ENCODE measurements at regions not wholly inside any gene's neighbourhood (a gene's known extent, or its start where the extent isn't known, plus 50 kb on each side); places are given as distances from the start of the nearest gene placed in this dataset.
A peak's percentile ranks its signal among the peaks of the same experiment; 100 is the strongest.

DNA sequence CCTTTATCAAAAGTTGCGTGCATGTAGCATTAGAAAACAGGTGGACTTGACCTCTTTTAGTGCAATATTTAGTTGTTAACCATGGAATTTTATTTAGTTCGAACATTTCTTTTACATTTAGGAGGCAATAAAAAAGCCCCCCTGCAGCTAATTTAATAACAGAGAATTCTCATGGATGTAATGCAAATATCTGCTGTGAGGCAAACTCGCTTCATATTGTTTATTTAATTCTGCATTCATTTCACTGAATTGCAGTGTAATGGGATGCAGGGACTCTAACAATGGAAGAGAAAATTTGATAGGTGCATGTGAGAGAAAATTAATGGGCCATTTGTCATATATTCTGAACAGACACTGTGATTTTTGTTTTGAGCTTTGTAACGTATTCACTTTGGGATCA lies 205.1 kb upstream of the CHD1 start:
- DNase-seq: no peak

DNA sequence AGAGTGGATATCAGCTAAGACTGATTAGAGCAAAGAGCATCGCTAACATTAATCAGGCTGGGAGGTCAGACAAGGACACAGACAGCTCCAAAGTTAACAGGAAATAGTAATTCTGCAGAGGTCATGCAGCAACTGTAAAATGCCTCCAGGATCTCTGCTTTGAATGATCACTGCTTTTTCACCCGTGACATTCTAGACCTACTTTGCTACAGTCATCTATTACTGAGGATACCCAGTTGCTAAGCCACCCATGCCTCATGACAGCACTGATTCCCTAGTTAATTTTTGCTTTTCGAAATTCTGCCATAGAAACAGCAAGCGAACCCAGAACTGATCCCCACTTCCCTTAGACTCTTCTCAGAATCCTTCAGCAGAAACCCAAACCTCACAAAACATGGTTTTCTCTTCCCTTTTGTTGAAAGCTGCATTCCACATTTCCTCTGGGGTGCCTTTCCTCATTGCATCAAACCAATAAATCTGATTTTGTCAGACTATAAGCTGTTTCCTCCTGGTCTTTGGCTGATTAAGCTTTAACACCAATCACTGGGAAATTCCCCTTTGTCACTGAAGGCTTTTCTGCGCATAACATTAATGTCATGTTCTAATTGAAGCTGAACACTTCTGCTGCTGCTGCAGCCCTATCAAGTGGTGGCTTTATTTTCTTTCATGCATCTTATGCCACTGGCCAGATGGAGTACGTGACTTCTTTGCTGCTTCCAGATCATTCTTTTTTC lies 201.1 kb upstream of the CHD1 start:
- DNase-seq: no peak

DNA sequence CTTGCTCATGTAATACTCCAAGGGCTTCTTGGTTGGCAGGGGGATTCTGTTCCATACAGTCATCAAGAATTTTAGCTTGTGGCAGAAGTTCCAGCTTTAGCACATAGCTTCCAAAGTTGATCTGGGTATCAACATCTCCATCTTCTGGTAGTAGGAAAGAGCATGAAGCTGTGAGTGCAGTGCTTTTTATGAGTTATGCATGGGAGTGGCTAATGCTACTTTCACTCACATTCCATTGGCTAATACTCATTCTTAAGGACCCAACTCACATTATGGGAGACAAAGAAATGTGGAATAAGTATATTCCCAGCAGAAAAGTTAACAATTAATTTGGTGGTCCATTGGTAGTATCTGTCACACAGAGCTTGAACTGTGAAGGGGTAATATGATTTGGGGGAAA lies 194.2 kb upstream of the CHD1 start:
- no peak for DNase-seq

DNA sequence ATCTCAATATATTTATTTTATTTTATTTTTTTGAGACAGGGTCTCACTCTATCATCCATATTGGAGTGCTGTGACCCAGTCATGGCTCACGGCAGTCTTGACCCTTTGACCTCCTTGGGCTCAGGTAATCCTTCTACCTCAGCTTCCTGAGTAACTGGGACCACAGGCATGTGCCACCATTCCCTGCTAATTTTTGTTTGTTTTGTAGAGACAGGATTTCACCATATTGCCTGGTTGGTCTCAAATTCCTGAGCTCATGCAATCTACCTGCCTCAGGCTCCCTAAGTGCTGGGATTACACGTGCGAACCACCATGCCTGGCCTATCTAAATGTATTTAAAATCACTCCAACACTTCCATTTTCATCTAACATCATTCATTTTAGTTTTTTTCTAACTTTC lies 190.5 kb upstream of the CHD1 start:
- no peak for DNase-seq

DNA sequence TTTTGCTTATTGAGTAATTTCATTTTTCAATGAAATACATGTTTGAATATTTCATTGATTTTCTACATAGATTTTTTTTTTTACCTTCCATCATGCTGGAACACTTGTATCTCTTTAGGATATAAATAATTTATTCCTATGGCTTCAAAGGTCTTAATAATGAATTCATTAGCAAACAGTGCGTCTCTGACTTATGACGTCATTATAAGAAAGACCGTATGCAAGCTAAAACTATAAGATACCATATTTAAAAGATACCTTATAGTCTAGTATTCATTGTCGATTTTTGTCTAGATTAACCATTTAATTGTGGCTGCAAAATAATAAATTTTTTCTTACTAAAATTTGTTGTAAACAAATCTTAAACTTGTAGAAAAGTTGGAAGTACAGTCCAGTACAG lies 187.7 kb upstream of the CHD1 start:
- no peak for DNase-seq

DNA sequence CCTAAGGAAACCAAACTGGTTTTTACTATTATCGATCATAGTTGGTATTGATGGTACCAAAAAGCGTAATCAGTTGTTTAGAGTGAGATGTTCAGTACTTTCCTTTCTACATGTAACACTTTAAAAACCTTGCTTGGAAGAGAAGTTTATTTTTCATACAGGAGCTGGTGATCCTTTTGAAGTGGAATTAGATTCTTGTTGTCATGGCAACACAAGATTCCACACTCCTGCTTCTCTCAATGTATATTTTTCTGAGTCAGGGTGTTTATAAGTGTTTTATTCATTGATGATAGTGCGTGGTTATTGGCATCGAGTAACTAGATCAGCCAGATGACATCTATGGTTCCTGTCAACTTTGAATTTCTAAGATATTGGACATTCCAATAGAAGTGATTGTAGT lies 181.1 kb upstream of the CHD1 start:
- DNase-seq: no peak

DNA sequence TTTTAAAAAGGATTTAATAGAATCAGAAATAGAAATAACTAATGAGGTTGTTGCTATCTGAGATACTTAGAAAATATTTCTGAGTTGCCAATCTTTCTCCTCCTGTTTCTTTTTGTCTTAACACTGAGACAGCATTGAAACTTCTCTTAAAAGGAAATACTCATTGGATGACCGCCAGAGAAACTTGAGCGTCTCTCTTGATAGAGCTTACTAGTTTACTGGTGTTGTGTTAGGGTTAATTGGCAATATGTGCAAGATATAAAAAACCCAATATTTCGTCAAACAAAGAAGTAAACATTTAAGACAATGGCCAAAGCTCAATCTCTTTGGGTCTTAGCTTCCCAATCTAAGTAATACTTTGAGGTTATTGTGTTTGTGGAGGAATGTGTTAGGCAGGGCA lies 176.4 kb upstream of the CHD1 start:
- peak; percentile 40 for DNase-seq

DNA sequence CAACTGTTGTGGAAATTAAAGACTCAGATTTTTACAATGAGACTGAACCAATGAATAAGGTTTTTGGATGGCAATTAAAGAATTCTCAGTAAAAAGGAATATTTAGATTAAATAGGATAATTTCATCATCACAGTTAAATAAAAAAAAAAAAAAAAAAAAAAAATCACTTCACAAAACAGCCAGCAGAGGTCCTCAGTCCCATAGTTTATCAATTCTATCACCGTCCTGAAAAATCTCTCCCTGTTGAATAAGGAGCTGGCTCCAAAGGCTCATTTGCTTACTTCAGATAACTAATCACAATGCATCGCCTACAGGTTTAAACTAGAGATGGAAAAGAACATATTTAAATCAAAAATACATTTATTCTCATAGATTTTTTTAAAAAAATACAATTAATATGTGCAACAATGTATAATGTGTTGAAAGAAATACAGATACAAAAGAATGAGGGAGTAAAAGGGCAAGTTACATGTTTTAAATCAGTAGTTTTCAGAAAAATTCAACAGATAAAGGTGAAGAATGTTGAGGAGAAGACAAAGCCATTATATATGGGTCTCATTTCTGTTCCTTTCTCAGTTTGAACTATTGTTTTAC lies 175.8 kb upstream of the CHD1 start:
- DNase-seq: peak; percentile 21 to 34

DNA sequence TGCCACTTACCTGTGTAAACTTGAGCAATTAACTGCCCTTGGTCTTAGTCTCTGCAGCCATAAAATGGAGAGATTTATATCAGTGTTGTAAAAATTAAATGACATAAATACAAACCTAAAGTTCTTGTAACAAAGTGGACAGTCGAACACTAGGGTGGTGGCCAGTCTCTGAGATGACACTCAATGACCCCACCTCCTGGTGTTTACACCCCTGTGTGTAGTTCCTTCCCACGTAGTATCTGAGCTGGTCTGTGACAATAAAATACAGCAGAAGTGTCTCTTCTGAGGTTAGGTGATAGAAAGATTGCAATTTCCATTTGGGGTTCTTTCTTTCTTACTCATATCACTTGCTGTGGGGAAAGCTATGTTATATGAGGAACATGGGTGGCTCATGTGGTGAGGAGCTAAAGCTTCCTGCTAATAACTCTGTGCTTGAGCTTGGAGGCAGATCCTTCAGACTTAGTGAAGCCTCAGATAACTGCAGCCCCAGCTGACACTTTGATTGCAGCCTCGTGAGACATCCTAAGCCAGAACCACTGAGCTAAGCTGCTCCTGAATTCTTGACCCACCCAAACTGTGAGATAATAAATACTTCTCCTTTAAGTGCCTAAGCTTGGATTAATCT lies 173.4 kb upstream of the CHD1 start:
- DNase-seq: no peak

DNA sequence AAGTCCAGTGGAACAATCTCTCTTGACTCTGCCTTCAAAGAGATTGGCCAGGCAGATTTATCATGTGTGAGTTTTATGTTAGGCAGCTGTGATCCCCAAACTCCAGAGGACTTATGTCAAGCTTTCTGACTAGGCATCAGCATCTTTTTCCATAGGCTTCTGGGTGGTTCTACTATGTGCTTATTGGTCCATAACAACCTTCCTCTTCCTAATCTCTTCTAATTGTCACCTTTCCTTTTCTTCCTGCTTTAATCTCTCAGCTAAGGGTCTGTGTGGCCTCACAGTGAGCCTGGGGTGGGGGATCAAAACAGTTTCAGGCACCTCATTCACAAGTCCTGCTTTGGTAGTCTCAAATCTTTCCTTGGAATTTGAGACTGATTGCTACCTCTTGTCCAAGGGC lies 170.9 kb upstream of the CHD1 start:
- DNase-seq: no peak

DNA sequence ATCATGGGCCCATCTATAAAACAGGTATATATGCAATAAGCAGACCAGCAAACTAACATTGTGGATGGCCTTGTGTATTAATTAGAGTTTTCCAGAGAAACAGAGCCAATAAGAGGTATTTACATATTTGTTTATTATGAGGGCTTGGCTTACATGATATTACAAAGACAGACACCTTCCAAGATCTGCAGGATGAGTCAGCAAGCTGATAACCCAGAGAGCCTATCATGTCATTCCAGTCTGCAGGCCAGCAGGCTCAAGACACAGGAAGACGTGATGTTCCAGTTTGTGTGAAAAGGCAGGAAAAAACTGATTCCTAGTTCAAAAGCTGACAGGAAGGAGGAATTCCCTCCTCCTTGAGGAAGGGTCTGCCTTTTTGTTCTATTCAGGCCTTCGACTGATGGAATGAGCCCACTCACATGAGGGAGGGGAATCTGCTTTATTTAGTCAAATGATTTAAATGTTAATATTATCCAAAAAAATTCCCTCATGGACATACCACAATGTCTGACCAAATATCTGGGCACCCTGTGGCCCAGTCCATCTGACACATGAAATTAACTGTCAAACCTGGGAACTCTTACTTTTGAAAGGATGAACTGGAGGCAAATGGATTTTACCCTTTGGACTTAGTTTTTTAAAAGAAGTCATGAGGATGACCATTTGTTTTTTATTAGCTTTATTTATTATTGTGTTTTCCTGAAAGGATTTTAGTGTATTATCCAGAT lies 161.2 kb upstream of the CHD1 start:
- no peak for DNase-seq

DNA sequence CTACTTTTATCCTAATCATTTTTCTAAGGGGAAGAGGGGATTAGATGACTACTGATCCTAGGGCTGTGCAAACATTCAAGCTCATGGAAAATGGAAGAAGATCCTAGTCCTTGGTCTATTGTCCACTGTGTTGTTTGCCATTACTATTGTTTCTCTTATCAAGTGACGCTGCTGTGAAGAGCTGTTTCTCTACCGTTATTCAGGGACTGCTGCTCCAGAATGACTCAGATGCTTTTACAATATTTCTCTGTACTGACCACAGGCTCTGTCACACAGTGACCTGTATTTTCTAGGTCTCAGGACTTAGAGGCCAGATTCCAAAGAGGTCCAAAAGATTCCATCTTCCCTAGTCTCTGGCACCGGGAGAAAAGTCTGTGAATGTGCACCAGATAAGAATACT lies 159.5 kb upstream of the CHD1 start:
- DNase-seq: no peak

DNA sequence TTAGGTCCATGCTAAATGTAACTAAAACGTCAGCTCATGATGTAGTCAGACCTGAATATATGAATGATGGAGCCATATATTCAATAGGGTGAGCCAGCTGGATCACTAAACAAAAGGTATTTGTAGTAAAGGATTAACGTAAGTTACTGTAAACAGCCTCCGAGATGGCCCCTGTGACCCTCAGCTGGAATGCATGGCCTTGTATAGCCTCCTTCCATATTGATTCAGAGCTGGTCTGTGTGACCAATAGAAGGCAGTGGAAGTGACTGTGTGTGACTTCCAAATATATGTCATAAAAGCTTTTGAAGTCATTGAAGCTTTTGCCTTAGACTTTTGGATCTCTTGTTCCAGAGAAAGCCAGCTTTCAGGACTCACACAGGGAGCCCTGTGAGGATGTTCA lies 154.4 kb upstream of the CHD1 start:
- no peak for DNase-seq

DNA sequence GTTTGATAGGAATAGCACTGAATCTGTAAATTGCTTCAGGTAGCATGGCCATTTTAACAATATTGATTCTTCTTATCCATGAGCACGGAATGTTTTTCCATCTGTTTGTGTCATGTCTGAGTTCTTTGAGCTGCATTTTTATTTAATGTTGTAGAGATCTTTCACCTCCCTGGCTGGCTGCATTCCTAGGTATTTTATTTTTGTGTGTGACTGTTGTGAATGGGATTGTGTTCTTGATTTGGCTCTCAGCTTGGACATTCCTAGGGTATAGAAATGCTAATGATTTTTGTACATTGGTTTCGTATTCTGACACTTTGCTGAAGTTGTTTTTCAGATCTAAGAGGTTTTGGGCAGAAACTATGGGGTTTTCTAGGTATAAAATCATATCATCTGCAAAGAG lies 152.9 kb upstream of the CHD1 start:
- no peak for DNase-seq

DNA sequence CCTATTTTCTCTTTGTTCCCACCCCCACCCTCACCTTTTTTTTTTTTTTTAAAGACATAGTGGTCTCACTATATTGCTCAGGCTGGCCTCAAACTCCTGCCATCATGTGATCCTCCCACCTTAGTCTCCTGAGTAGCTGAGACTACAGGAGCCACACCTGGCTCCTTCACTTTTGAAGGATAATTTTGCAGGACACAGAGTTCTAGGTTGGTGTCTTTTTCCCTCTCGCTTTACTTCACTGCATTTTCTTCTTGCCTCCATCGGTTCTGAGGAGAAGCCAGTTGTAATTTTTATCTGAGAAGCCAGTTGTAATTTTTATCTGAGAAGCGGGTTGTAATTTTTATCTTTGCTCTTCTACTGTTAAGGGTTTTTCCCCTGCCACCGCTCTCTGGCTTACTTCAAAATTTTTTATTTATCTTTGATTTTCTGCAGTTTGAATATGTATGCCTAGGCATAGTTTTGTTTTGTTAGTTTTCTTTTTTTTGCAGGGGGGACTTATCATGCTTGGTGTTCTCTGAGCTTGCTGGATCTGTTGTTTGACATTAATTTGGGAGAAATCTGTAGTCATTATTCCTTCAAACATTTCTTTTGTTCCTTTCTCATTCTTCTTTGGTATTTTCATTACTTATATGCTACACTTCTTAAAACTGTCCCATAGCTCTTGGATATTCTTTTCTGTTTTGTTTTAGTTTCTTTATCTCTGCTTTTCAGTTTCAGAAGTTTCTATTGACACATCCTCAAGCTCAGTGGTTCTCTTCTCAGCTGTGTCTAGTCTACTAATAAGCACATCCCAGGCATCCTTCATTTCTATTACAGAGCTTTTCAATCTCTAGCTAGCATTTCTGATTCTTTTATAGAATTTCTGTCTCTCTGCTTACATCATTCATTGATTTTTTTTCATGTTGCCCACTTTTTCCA lies 148.2 kb upstream of the CHD1 start:
- no peak for DNase-seq

DNA sequence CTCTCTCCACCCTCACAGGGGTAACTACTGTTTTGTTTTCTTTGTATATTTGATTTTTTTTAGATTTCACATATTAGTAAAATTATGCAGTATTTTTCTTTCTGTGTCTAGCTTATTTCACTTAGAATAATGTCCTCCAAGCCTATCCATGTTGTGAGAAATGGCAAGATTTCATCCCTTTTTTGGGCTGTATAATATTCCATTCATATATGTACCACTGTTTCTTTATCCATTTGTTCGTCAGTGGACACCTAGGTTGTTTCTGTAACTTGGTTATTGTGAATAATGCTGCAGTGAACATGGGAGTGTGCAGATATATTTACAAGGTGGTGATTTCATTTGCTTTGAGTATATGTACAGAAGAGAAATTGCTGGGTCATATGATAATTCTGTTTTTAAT lies 144.0 kb upstream of the CHD1 start:
- DNase-seq: no peak

DNA sequence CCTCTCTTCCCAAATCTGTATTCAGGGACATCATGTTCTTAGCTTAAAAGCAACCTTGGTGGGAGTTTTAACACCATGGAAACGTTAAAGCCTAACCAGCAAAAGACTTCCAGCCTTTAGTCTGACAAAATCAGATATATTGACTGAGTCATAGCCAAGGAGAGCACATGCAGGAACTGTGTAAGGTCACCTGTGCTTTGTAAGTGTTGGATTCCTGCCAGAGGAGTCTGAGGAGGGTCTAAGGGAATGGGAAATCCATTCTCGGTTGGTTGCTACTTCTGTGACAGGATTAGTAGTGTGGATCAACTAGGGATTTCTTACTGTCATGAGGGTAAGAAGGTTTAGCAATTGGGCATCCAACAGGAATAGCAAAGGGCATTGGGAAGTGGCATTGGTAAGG lies 142.0 kb upstream of the CHD1 start:
- no peak for DNase-seq

DNA sequence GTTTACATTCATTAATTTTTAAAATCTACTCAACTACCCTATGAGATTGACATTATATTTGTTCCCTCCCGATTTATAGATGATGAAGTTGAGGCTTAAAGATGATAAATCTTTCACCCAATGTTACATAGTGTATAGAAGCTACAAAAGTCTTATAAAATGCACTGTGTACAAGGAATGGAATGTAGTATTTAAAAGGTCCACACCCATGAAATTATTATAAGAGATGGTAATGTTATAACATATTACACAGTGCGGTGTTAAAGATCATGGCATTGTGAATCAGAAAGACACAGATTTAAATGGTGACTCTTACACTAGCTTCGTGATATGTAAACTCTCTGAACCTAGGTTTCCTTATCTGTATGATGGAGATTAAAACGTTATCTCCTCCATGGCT lies 141.6 kb upstream of the CHD1 start:
- no peak for DNase-seq

DNA sequence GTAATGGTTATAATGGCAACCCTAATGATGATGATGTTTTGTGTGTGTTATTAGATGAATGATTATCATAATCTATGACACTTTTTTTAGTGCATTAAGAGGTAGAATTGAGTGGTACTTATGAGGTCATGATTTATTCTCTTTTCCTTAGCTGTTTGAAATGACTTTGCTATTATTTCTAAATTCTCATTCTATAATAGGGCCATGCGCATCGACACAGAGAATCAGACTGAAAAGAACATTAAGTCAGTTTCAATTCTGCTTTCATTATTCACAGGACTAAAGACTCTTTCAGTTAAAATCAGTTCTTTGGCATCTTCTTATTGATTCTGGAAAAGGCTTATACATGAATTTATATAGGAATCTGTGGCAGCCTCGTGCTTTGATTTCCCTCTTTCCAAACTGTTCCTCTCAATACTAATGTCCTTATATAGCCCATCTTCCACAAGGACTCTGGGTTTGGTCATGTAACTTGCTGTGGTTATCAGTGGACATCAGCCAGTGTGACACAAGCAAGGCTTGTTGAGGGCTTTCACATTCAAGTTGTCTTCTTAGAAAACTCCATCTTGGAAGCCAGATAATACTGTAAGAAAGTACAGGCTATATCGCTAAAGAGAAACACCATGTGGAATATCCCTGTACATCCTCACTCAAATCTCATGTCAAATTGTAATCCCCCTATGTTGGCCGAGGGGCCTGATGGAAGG lies 140.3 kb upstream of the CHD1 start:
- DNase-seq: no peak

DNA sequence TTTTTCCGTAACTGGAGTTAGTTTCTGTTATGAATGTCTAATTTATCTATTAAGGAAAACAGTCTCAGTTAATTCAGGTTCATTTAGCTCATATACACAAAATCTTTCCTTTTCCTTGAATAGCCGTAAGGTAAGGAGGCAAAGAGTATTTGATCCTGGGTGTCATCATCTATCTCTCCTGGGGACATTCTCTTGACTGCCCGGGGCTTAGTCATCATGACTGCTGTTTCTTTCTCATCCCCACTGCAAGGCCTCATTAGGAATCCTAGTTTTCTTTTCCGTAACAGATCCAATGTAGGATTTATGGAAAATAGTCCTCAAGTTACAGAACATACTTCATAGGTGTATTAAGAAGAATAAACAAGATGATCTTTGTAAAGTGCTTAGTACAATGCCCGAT lies 134.9 kb upstream of the CHD1 start:
- DNase-seq: no peak

DNA sequence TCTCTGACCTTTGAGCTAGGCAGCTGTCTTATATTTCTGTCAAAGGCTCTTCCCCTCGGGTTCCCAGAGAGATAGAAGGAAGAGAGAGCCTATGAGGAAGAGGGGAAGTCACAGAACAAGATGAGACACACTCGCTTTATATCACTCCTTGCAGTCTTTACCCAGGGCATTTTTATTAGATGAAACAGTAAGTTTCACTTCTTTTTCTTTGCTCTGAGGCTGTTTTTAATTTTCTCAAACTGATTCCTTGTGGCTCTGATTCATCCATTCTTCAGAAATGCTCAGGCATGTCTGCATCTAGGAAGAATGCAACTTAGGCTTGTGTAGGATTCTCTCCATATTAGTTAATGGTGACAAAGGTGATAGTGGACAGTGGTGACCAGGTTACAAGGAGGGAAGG lies 132.9 kb upstream of the CHD1 start:
- no peak for DNase-seq
